ENCODE measurements at regions not wholly inside any gene's neighbourhood (a gene's known extent, or its start where the extent isn't known, plus 50 kb on each side); places are given as distances from the start of the nearest gene placed in this dataset.
"Not testable (repeated sequence)": the region's sequence is repeated elsewhere in the genome, so short reads cannot be mapped to it uniquely, and the experiment has no call there.

DNA sequence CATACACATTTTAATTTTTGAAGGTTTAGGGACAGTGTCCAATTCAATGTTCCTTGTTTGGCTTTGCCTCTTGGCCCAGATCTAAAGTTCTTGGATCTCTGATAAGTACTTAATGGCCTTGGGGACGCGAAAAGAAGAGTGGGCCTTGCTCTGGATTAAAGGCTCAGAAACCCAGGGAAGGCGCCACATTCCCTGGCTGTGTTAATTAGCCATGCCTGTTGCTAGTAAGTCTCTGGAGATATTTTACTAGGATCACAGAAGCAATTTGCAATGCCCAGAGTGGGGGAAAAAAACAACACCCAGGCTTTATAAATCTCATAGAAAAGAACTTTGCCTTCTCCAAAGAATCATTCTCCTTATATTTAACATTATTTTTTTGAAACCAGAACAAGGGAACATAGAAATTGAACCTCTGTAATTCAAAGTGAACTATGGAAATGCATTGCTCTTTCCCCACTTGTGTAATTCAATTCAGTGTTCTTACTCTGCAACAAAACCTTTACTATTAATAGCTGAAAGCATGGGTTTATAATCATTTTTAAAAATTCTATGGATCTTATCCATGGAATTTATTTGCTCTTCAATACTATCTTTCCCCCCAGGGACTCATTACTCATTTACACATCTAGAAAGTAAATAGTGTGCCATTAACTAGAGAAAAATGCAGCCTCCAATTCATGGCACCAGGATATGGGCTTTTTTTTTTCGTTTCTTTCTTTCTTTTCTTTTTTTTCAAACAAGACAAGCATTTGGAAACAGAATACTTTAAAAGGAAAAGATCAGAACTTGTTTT is 172.2 kb upstream of the ANKRD55 start:
- DNase-seq (ENCODE audit: insufficient read length, low spot score) (no peak), FAIRE-seq (no peak)
- TF ChIP-seq POLR2A (IDR thresholded peaks at IDR 0.05; ENCODE audit: low read depth, low read length) (no peak), TAF1 (IDR thresholded peaks at IDR 0.05; ENCODE audit: low read depth, low read length) (no peak), SPI1 (IDR thresholded peaks at IDR 0.05; ENCODE audit: low read depth, low read length) (no peak), POLR2AphosphoS5 (IDR thresholded peaks at IDR 0.05; ENCODE audit: low read depth, low read length) (no peak), POU2F2 (IDR thresholded peaks at IDR 0.05; ENCODE audit: low read depth, low read length) (no peak), PAX5 (IDR thresholded peaks at IDR 0.05; ENCODE audit: insufficient read depth, low read length, severe bottlenecking) (no peak)

DNA sequence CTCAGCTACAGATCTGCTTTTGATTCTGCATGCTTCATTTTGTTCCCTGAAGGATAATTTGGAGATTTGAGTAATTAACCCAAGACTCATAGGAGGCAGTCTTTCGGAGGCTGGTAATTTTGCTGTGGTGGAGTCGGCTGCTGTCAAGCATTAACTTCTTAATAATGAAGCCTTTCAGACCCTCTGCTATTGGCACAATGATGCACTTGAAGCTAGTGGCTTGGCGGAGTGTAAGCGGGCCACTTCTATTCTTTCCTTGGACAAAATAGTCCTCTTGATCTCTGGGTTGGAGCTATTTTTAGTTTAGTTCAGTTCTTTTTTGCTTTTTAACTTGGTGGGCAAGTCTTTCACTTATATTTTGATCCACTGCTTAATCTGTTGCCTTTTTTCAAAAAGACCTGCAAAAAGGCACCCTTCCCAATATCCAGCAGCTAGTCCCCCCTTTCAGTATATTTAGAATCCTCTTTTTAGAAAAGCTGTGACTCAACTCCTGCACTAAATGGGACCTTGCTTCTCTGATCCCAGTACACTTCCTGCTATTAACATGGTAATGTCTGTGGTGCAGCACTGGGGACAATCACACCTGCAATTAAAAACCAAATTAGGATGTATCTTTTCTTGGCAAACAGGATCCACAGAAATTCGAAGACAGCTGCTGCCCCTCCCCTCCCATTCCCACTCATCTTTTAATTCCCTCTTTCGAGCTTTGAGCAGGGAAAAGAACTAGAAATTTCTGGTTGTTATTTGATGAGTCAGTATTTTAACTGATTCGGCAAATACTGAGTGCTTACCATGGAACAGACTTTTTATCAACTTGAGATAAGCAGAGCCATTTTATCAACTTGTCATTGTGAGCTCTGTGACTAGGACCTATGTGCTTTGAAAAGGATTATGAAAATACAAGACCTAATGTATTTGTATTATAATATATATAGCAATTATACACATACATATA is 169.4 kb upstream of the ANKRD55 start:
- FAIRE-seq, result no peak
- no peak for TF ChIP-seq PAX5 (IDR thresholded peaks at IDR 0.05; ENCODE audit: insufficient read depth, low read length, severe bottlenecking)
- no peak for TF ChIP-seq SPI1 (IDR thresholded peaks at IDR 0.05; ENCODE audit: low read depth, low read length)
- no peak for TF ChIP-seq POLR2AphosphoS5 (IDR thresholded peaks at IDR 0.05; ENCODE audit: low read depth, low read length)
- no peak for TF ChIP-seq TAF1 (IDR thresholded peaks at IDR 0.05; ENCODE audit: low read depth, low read length)
- no peak for TF ChIP-seq POU2F2 (IDR thresholded peaks at IDR 0.05; ENCODE audit: low read depth, low read length)
- no peak for TF ChIP-seq POLR2A (IDR thresholded peaks at IDR 0.05; ENCODE audit: low read depth, low read length)

DNA sequence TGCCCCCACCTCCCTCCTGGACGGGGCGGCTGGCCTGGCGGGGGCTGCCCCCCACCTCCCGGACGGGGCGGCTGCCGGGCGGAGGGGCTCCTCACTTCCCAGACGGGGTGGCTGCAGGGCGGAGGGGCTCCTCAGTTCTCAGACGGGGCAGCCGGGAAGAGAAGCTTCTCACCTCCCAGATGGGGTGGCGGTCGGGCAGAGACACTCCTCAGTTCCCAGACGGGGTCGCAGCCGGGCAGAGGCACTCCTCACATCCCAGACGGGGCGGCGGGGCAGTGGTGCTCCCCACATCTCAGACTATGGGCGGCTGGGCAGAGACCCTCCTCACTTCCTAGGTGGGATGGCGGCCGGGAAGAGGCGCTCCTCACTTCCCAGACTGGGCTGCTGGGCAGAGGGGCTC is 164.7 kb upstream of the ANKRD55 start:
- FAIRE-seq; DNase-seq (ENCODE audit: insufficient read length, low spot score): not testable (repeated sequence)

More for the DNA sequence above, 169.4 kb upstream of the ANKRD55 start:
- DNase-seq (ENCODE audit: insufficient read length, low spot score), result no peak

DNA sequence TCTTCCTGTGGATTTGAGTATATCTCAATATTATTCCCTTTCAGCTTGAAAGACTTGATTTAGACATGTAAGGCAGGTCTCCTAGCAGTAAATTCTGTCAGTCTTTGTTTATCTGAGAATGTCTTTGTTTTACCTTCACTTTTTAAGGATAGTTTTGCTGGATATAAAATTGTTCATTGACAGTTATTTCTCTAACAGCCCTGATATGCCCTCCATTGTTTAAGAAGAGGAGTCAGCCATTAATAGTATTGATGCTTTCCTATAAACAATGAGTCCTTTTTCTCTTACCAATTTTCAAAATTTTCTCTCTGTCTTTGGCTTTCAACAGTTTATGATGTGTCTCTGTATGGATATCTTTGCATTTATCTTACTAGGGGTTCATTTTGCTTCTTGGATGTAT is 163.5 kb upstream of the ANKRD55 start:
- TF ChIP-seq POLR2AphosphoS5 (IDR thresholded peaks at IDR 0.05; ENCODE audit: low read depth, low read length), result no peak
- no peak for TF ChIP-seq POU2F2 (IDR thresholded peaks at IDR 0.05; ENCODE audit: low read depth, low read length)
- TF ChIP-seq PAX5 (IDR thresholded peaks at IDR 0.05; ENCODE audit: insufficient read depth, low read length, severe bottlenecking), result no peak
- no peak for TF ChIP-seq TAF1 (IDR thresholded peaks at IDR 0.05; ENCODE audit: low read depth, low read length)
- no peak for TF ChIP-seq SPI1 (IDR thresholded peaks at IDR 0.05; ENCODE audit: low read depth, low read length)
- no peak for TF ChIP-seq POLR2A (IDR thresholded peaks at IDR 0.05; ENCODE audit: low read depth, low read length)
- FAIRE-seq (no peak), DNase-seq (ENCODE audit: insufficient read length, low spot score) (no peak)

DNA sequence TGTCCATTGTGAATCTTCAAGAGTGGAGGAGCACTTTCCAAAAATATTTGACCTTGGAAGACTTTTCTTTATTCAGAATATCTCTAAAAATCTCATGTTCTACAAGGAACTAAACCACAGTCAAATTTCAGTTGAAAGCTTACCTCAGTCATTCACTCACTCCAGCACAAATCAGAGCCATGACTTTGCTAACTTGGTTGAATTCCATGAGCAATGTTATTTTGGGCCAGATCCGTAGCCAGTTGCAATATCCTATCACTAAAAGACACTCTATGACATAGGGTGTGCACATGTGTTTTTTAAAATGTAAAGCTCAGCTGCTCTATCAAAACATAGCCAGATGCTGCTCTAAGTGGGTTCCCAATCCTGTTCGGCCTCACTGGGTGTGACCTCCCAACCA is 156.1 kb upstream of the ANKRD55 start:
- DNase-seq (ENCODE audit: insufficient read length, low spot score) (no peak), FAIRE-seq (no peak)
- no peak for TF ChIP-seq PAX5 (IDR thresholded peaks at IDR 0.05; ENCODE audit: insufficient read depth, low read length, severe bottlenecking)
- TF ChIP-seq POLR2AphosphoS5 (IDR thresholded peaks at IDR 0.05; ENCODE audit: low read depth, low read length), result no peak
- no peak for TF ChIP-seq POLR2A (IDR thresholded peaks at IDR 0.05; ENCODE audit: low read depth, low read length)
- TF ChIP-seq TAF1 (IDR thresholded peaks at IDR 0.05; ENCODE audit: low read depth, low read length), result no peak
- TF ChIP-seq SPI1 (IDR thresholded peaks at IDR 0.05; ENCODE audit: low read depth, low read length), result no peak
- TF ChIP-seq POU2F2 (IDR thresholded peaks at IDR 0.05; ENCODE audit: low read depth, low read length), result no peak

DNA sequence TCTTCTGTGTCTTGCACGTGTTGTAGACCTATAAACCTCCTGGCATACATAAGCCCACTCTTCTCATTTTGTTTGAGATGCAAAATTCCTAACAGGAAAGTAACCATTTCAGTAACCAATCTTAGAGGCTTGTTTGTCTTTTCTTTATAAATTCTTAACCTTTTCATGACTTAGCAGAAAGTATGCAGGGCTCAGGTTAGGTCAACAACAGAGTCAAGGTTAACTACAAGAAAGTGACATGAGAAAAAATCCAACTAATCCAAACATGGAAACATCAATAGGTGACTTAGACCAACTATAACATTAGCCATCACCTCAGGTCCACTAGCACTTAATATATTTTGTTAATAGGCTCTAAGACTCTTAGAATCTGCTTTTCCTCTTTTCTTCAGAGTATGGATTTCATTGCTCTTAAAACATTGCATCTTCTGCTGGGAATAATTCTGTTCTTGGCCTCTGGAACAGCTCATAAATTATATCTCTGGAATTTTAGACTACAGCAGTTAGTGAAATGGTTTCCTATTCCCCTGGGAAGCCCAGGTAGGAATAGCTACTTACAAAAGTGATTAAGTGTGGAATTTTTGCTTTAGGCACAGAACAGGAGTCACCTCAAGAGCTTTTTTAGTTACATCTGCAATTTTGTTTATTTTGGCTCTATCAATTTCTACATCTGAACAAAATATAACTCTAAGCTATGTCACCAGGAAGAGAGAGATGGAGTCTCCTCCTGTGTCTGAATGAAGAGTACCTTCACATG is 155.3 kb upstream of the ANKRD55 start:
- no peak for TF ChIP-seq POLR2A (IDR thresholded peaks at IDR 0.05; ENCODE audit: low read depth, low read length)
- no peak for TF ChIP-seq POU2F2 (IDR thresholded peaks at IDR 0.05; ENCODE audit: low read depth, low read length)
- TF ChIP-seq SPI1 (IDR thresholded peaks at IDR 0.05; ENCODE audit: low read depth, low read length), result no peak
- no peak for TF ChIP-seq POLR2AphosphoS5 (IDR thresholded peaks at IDR 0.05; ENCODE audit: low read depth, low read length)
- no peak for TF ChIP-seq TAF1 (IDR thresholded peaks at IDR 0.05; ENCODE audit: low read depth, low read length)
- TF ChIP-seq PAX5 (IDR thresholded peaks at IDR 0.05; ENCODE audit: insufficient read depth, low read length, severe bottlenecking), result no peak
- no peak for DNase-seq (ENCODE audit: insufficient read length, low spot score)

DNA sequence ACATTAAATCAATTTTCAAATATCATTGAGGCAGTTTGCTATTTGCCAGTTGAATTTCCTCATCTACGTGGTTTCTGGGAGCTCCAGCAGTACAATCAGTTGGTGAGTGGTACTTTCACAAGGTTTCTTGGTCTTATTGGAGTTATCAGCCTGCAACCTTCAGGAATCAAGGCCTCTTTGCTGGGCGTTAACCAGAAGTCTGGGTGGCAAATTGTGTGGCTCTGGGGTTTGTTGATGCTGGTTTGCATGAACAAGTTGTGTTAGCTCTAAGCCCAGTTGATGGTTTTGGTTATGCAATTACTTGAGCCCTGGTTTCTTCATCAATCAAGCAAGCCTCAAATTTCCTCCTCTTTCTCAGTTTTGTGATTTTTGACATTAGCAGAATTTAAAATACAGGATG is 152.9 kb upstream of the ANKRD55 start:
- DNase-seq (ENCODE audit: insufficient read length, low spot score) (no peak), FAIRE-seq (no peak)
- no peak for TF ChIP-seq TAF1 (IDR thresholded peaks at IDR 0.05; ENCODE audit: low read depth, low read length)
- no peak for TF ChIP-seq PAX5 (IDR thresholded peaks at IDR 0.05; ENCODE audit: insufficient read depth, low read length, severe bottlenecking)
- TF ChIP-seq POLR2A (IDR thresholded peaks at IDR 0.05; ENCODE audit: low read depth, low read length), result no peak
- no peak for TF ChIP-seq SPI1 (IDR thresholded peaks at IDR 0.05; ENCODE audit: low read depth, low read length)
- TF ChIP-seq POU2F2 (IDR thresholded peaks at IDR 0.05; ENCODE audit: low read depth, low read length), result no peak
- TF ChIP-seq POLR2AphosphoS5 (IDR thresholded peaks at IDR 0.05; ENCODE audit: low read depth, low read length), result no peak

More for the DNA sequence above, 155.3 kb upstream of the ANKRD55 start:
- FAIRE-seq, result no peak

DNA sequence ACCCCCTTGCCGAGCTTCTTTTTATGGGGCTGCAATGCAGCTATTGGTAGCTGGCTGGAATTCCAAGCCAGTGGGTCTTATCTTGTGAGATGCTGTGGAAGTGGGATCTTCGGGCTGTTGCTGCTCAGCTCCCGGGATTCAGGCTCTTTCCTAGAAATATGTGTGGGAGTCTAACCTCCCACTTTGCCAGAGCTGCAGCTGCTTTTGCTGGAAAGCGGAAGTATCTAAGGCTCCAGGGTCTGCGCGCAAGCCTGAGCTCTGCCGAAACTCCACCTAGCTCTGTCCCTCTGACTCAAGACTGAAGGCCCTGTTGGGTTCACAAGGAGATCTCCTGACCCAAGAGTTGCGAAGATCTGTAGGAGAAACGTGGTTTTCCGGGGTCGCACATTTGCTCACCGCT is 151.1 kb upstream of the ANKRD55 start:
- DNase-seq (ENCODE audit: insufficient read length, low spot score) (no peak), FAIRE-seq (no peak)
- no peak for TF ChIP-seq SPI1 (IDR thresholded peaks at IDR 0.05; ENCODE audit: low read depth, low read length)
- TF ChIP-seq POLR2AphosphoS5 (IDR thresholded peaks at IDR 0.05; ENCODE audit: low read depth, low read length), result no peak
- no peak for TF ChIP-seq POLR2A (IDR thresholded peaks at IDR 0.05; ENCODE audit: low read depth, low read length)
- TF ChIP-seq POU2F2 (IDR thresholded peaks at IDR 0.05; ENCODE audit: low read depth, low read length), result no peak
- TF ChIP-seq PAX5 (IDR thresholded peaks at IDR 0.05; ENCODE audit: insufficient read depth, low read length, severe bottlenecking), result no peak
- TF ChIP-seq TAF1 (IDR thresholded peaks at IDR 0.05; ENCODE audit: low read depth, low read length), result no peak

DNA sequence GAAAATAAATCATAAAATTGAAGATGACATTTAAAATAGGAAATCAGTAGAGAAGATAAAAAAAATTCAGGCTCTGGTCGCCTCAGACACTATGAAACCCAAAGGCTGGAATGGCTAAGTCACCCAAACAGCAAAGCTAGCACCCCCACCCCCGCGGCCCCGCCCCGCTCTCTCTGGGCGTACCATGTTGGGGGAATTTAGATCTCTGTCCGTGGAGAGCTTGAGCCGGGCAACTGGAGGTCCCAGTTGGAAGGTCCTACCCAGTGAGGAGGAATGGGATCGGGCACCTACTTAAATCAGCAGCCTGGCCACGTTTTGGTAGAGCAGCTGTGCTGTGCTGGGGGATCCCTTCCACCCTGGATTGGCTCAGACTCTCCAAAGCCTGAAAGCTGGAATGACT is 150.6 kb upstream of the ANKRD55 start:
- DNase-seq (ENCODE audit: insufficient read length, low spot score), result no peak
- no peak for FAIRE-seq
- no peak for TF ChIP-seq POLR2A (IDR thresholded peaks at IDR 0.05; ENCODE audit: low read depth, low read length)
- TF ChIP-seq PAX5 (IDR thresholded peaks at IDR 0.05; ENCODE audit: insufficient read depth, low read length, severe bottlenecking), result no peak
- TF ChIP-seq TAF1 (IDR thresholded peaks at IDR 0.05; ENCODE audit: low read depth, low read length), result no peak
- no peak for TF ChIP-seq POU2F2 (IDR thresholded peaks at IDR 0.05; ENCODE audit: low read depth, low read length)
- no peak for TF ChIP-seq SPI1 (IDR thresholded peaks at IDR 0.05; ENCODE audit: low read depth, low read length)
- TF ChIP-seq POLR2AphosphoS5 (IDR thresholded peaks at IDR 0.05; ENCODE audit: low read depth, low read length), result no peak

Data from GM12891 (cell line).